NB4 (cell line): ENCODE measurements at regions not wholly inside any gene's neighbourhood (a gene's known extent, or its start where the extent isn't known, plus 50 kb on each side); places are given as distances from the start of the nearest gene placed in this dataset.

Source experiments
- CTCF ChIP-seq: IDR thresholded peaks from one replicate; pipeline ENCODE4 v1.5.1; 2012; ENCODE audit warnings: low read depth, low read length
- POLR2A ChIP-seq: IDR thresholded peaks from 2 replicates; pipeline ENCODE4 v1.6.1; 2011; ENCODE audit warnings: mild to moderate bottlenecking; ENCODE audit not compliant: insufficient read length; ENCODE audit errors: extremely low read depth

- no peak for TF ChIP-seq CTCF
- no peak for TF ChIP-seq POLR2A
These were observed 178.6 kb upstream of the CCDC54 start for GRCh38 chr3:107198581-107199181.
